NCI-H345 treated with DMSO at 0.1 percent for 48 hours (cell line): ENCODE measurements at regions not wholly inside any gene's neighbourhood (a gene's known extent, or its start where the extent isn't known, plus 50 kb on each side); places are given as distances from the start of the nearest gene placed in this dataset.
A peak's percentile ranks its signal among the peaks of the same experiment; 100 is the strongest.

Experiments
- DNase-seq: peaks from one replicate; lab custom pipeline; 2025; ENCODE audit not compliant: unreplicated experiment; lab: John Stamatoyannopoulos, UW

- peak; percentile 5 for DNase-seq
Observed at GRCh38 chr14:96979611-96980074, 182.5 kb downstream of the VRK1 start.

GRCh38 chr14:96980835-96981234, 183.7 kb downstream of the VRK1 start:
- DNase-seq = no peak

DNA sequence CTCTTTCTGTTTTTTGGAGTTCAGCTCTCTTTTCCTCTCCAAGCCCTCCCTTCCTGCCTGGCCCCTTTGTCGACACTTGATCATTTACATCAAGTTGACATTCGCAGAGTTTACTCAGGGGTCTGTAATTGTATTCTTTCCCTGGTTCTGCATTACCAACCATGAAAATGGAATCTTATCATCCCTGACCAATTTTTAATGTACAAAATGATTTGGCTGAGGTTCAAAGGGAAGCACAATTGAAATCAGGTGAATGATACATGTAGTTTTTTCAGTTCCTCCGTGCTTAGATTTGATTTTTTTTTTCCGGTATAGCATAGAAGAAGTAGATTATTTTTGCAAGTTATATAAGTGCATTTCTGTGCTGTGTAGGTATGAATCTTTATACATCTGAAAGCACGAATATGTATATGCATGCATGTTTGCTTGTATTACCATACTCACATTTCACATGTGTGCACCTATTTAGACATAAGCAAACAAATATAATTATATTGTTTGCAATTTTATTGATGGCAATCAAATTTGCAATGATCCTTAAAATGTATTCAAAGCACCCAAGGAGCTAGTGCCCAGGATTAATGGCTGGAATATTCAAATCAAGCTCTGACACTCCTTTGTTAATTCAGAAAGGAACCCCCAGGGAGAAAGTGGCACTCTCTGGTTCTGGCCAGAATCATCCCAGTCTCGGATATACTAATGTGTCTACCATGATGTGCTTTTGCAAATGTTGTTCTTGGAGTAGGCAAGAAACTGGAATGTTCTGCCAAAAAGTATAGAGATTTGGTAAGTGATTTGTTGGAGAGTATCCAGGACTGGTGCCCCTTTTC, 189.3 kb downstream of the VRK1 start:
- no peak for DNase-seq

DNA sequence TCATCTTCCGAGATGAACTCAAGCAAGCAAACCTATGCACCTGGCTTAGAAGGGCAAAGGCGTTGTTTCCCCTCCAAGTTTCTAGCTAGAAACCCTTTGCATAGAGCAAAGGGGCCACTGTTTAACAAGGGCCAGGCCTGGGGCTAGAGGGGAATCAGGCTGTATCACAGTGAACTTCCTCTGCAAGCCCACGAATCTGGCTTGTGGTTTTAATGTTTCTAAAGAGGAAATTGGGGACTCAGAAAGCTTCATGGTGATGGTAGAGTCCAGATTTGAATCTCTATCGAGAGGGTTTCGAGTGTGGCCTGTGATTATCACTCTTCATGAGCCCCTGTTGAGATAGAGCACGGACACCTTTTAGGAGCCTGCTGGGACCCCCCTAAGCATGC, 189.9 kb downstream of the VRK1 start:
- DNase-seq = no peak

DNA sequence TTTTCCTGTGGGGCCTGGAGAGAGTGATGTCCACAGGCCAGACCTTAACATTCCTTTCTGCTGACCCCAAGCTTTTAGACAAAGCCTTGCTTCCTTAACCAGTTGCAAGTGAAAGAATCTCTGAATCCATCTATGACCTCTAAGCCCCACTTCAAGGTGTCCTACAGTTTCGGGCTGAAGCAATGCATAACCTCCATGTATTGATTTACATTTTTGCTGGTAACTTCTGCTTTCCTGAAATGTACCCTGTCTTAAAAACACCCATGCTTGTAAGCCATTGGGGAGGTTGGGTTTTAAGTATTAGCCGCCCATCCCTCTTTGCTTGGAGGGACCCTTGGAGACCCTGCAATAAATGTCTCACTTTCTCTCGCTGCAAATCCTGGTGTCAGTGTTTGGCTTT, 190.6 kb downstream of the VRK1 start:
- DNase-seq = no peak

DNA sequence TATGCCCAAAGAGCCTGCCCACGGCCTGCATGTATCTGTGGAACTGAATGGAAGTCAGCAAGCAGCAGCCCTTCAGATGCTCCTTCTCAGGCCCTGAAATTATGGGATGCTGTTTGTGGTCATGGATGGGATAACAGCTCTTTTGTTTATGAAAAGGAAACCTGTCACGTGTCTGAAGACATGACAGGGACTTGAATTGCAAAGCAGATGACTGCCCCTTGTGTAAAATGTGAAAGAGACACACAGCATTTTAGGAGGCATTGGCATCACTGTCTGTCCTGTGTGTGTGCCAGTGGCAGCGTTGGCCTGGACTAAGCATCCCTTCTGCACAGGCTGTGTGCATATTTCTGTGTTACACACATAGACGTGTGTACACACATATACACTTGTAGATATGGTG, 192.1 kb downstream of the VRK1 start:
- no peak for DNase-seq

DNA sequence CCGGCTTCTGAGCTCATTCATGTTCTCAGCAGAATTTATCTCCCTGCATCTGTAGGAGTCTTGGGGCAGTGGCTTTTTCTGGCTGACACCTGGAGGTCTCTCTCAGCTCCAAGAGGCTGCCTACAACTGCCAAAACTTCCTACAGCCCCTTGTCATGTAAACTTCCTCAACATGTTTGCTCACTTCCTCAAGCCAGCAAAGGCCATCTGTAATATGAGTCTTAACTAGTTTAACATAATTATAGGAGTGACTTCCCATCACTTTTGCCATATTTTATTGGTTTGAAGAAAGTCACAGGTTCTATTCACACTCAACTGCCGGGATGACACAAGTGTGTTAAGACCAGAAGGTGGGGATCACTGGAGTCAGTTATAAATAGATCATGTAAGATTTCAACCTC, 194.0 kb downstream of the VRK1 start:
- no peak for DNase-seq

- DNase-seq = no peak
Observed at GRCh38 chr14:96994999-96995398, 197.8 kb downstream of the VRK1 start.

DNA sequence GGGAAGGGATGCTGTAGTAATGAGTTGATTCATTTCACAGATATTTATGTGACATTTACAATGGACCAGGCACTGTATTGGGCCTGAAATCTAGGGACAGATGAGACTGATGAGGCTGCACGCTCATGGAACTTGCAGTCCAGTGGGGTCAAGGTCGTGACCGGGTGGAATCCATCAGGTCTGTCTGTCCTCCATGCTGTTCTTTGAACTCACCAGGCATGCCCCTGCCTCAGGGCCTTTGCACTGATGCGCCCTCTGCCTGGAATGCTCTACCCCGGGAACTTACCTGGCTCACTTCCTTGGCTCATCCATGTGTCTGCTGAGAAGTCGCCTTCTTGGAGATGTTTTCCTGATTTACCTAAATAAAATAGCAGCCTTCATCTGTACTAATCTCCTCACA, 200.1 kb downstream of the VRK1 start:
- no peak for DNase-seq

GRCh38 chr14:96997996-96998395, 200.8 kb downstream of the VRK1 start:
- no peak for DNase-seq

DNA sequence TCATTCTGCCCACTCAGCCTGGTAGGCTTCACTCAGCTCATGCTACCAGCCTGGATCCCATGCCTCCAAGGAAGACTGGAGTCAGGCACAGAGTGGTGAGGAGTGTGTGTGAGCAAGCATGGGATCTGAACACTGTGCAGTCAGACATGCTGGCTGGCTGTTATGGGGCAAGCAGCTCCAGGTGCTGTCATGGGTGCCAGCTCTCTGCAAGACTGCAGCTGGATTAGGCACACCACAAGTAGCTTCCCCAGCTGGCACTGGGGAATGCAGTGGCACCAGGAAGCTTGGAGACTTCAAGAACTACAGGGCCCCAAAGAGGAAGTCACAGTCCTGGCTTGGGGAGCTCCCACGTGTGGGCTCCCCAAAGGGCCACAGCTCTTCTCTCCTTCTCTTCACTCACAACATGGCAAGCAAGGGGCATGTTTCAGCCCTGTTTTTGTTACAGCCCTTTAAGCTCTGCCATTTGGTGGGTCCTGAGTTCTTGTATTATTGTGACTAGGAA, 202.5 kb downstream of the VRK1 start:
- DNase-seq = no peak

GRCh38 chr14:97002454-97002853, 205.3 kb downstream of the VRK1 start:
- DNase-seq = no peak

GRCh38 chr14:97005934-97006333, 208.8 kb downstream of the VRK1 start:
- no peak for DNase-seq

GRCh38 chr14:97010491-97011160, 213.4 kb downstream of the VRK1 start:
- DNase-seq = no peak

DNA sequence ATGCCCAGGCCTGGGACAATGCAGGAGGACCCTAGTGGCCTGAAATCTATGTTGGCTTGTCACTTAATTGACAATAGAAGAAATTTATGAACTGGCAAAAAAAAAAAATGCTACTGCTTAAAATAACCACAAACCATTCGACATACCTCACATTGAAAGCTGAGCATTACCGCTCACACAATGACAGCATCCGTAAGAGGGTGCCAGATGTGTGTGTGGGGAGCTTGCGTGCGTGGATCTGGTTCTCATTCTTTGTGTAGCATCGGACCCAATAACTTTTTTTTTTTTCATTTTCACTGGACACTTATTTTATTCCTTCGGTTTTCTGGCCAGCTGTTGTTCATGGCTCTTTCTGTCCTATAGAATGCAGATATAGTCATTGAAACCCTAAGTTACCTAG, 216.7 kb downstream of the VRK1 start:
- DNase-seq = no peak

- DNase-seq = no peak
Observed at GRCh38 chr14:97021001-97021400, 223.8 kb downstream of the VRK1 start.

DNA sequence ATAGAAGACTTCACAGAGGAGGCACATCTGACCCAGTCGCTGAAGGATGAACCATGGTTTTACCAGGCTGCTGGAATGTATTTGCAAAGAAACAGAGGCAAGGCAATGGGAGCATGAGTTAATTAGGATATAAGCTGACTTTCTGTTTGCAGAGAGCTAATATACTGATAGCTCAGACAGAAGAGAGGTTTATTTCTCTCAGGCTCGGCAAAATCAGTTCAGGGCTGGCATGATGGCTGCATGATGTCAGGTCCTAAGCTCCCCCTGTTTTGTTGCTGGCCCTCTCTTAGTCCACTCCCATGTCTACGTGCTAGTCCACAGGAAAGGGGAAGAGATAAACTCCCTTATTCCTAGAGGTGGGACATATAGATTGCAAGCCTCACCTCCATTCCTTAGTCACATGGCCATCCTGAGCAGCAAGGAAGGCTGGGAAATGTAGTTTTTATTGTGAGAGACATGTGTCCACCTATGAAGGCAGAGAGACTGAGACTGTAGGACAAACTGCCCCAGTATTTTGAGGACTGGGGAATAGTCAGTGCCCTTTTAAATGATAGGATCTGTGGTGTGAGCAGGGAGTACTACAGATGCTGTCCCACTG, 224.5 kb downstream of the VRK1 start:
- DNase-seq = no peak

GRCh38 chr14:97022741-97023140, 225.6 kb downstream of the VRK1 start:
- DNase-seq = no peak

- DNase-seq = no peak
Observed at GRCh38 chr14:97023871-97024270, 226.7 kb downstream of the VRK1 start.

- DNase-seq = no peak
Observed at GRCh38 chr14:97024300-97024699, 227.1 kb downstream of the VRK1 start.

- DNase-seq = no peak
Observed at GRCh38 chr14:97025722-97026121, 228.5 kb downstream of the VRK1 start.
